Aorta (tissue), 5 donors: ENCODE measurements at regions not wholly inside any gene's neighbourhood (a gene's known extent, or its start where the extent isn't known, plus 50 kb on each side); places are given as distances from the start of the nearest gene placed in this dataset.

Experiments
- ATAC-seq: fragments of 200-7000 bp; cut with Tn5 transposase; one replicate; pipeline ENCODE4 v1.9.1; 2022; ENCODE audit warnings: moderate library complexity; ENCODE audit not compliant: low FRiP score
- DNase-seq, 2 donors: peaks; one replicate each; pipeline ENCODE4 v3.0.0-alpha.2; 2020
- H3K27ac ChIP-seq, 2 donors: one replicate each; pipeline ENCODE4 v1.5.1; 2013; ENCODE audit warnings: low read length in 2 of 2, mild to moderate bottlenecking in 2 of 2, moderate library complexity in 2 of 2, control low read depth in 1 of 2, inconsistent platforms in 1 of 2, low read depth in 1 of 2
- H3K27me3 ChIP-seq, 2 donors: one replicate each; pipeline ENCODE4 v1.6.1; 2013; ENCODE audit warnings: control low read depth in 1 of 2, low read length in 1 of 2, mild to moderate bottlenecking in 1 of 2, moderate library complexity in 1 of 2; ENCODE audit not compliant: insufficient read depth in 2 of 2, control insufficient read depth in 1 of 2
- H3K36me3 ChIP-seq, 2 donors: one replicate each; pipeline ENCODE4 v1.6.1; 2013; ENCODE audit warnings: control low read depth in 1 of 2, low read length in 1 of 2, mild to moderate bottlenecking in 1 of 2; ENCODE audit not compliant: insufficient read depth in 2 of 2, control insufficient read depth in 1 of 2
- H3K4me1 ChIP-seq, 2 donors: one replicate each; pipeline ENCODE4 v1.6.1; 2013; ENCODE audit warnings: low read length in 2 of 2, control low read depth in 1 of 2, mild to moderate bottlenecking in 1 of 2, moderate library complexity in 1 of 2; ENCODE audit not compliant: insufficient read depth in 2 of 2, control insufficient read depth in 1 of 2
- H3K4me3 ChIP-seq, 2 donors: one replicate each; pipeline ENCODE4 v1.5.1; 2013; ENCODE audit warnings: low read length in 2 of 2, control low read depth in 1 of 2, mild to moderate bottlenecking in 1 of 2
- H3K9me3 ChIP-seq: one replicate; pipeline ENCODE4 v1.6.1; 2013; ENCODE audit warnings: mild to moderate bottlenecking, low read length; ENCODE audit not compliant: control insufficient read depth
- WGBS, 2 donors: extraction: QIAGEN DNeasy Blood & Tissue Kit; methylation state at CpG; one replicate each; pipeline ENCODE4 v1.1.7; 2013; 5-methylcytosine and 5-hydroxymethylcytosine counted together
- intact Hi-C, 2 donors: fragments of 100-400 bp; cut with DNase I; formaldehyde crosslinking; loops; one replicate each; pipeline versions ENCODE4 v1.14.2 to v1.15.0; 2022
- donor health status: healthy with polysubstance abuse.
- donor health status: Bipolar disorder and iron deficiency.
- donor health status: DM: no; HTN: no; CAD: no.
- donor health status: DM: no; HTN: no; CAD: no.
- donor health status: DM: yes; HTN: yes; CAD: no.

- 79% methylated on average over 6 of the region's 6 CpGs for WGBS, 2 donors
- ATAC-seq, result no peak
- intact Hi-C loops, result no loop called here
- no peaks in the 10 kb centered on the region for H3K4me1 ChIP-seq
- no peak for DNase-seq
- H3K36me3 ChIP-seq, result no peaks in the 10 kb centered on the region
- no peaks in the 10 kb centered on the region for H3K9me3 ChIP-seq
- H3K27me3 ChIP-seq, result no peaks in the 10 kb centered on the region
- H3K27ac ChIP-seq, result no peak overlapping the region
- H3K4me3 ChIP-seq, result no peak overlapping the region
These were observed 194.5 kb upstream of the TBC1D5 start for GRCh38 chr3:17936736-17937480.

GRCh38 chr3:17935222-17935621 is 192.8 kb upstream of the TBC1D5 start:
- Histone ChIP-seq H3K9me3 (peaks cover 1% of the 10 kb centered on the region), H3K27ac (no peak overlapping the region), H3K27me3 (no peaks in the 10 kb centered on the region), H3K4me1 (no peaks in the 10 kb centered on the region), H3K36me3 (no peaks in the 10 kb centered on the region), H3K4me3 (no peak overlapping the region)
- intact Hi-C loops, result no loop called here
- 36% methylated on average over 4 of the region's 4 CpGs for WGBS, 2 donors
- ATAC-seq, result no peak
- no peak for DNase-seq

GRCh38 chr3:17932136-17932771 is 189.8 kb upstream of the TBC1D5 start:
- Histone ChIP-seq H3K36me3 (no peaks in the 10 kb centered on the region), H3K4me1 (peaks cover 0 to 2% of the 10 kb centered on the region in 2 donors), H3K9me3 (peaks cover 1% of the 10 kb centered on the region), H3K27ac (no peak overlapping the region), H3K4me3 (no peak overlapping the region), H3K27me3 (no peaks in the 10 kb centered on the region)
- no peak for ATAC-seq
- intact Hi-C loops, result no loop called here
- WGBS, 2 donors, result 49 to 66% methylated on average over 2 of the region's 2 CpGs
- DNase-seq, result no peak

- Histone ChIP-seq H3K4me3 (no peak overlapping the region), H3K9me3 (peaks cover 1% of the 10 kb centered on the region), H3K27ac (no peak overlapping the region), H3K4me1 (peaks cover 0 to 2% of the 10 kb centered on the region in 2 donors), H3K27me3 (no peaks in the 10 kb centered on the region), H3K36me3 (no peaks in the 10 kb centered on the region)
- no peak for ATAC-seq
- no peak for DNase-seq
- intact Hi-C loops, result no loop called here
- WGBS, 2 donors, result 96 to 99% methylated on average over 1 of the region's 1 CpG
These were observed 188.7 kb upstream of the TBC1D5 start for GRCh38 chr3:17931131-17931530.

GRCh38 chr3:17928502-17929145 is 186.2 kb upstream of the TBC1D5 start:
- H3K27ac ChIP-seq, result no peak overlapping the region
- peaks cover 1% of the 10 kb centered on the region for H3K9me3 ChIP-seq
- 81 to 82% methylated on average over 4 of the region's 4 CpGs for WGBS, 2 donors
- intact Hi-C loops, result no loop called here
- H3K4me1 ChIP-seq, result peaks cover 0 to 2% of the 10 kb centered on the region in 2 donors
- no peaks in the 10 kb centered on the region for H3K36me3 ChIP-seq
- no peaks in the 10 kb centered on the region for H3K27me3 ChIP-seq
- DNase-seq, result no peak
- H3K4me3 ChIP-seq, result no peak overlapping the region
- ATAC-seq, result no peak

GRCh38 chr3:17927036-17927435 is 184.6 kb upstream of the TBC1D5 start:
- Histone ChIP-seq H3K4me1 (peaks cover 0 to 2% of the 10 kb centered on the region in 2 donors), H3K36me3 (no peaks in the 10 kb centered on the region), H3K9me3 (peaks cover 1% of the 10 kb centered on the region), H3K27me3 (no peaks in the 10 kb centered on the region), H3K27ac (no peak overlapping the region), H3K4me3 (no peak overlapping the region)
- DNase-seq (no peak), ATAC-seq (no peak)
- intact Hi-C loops, result no loop called here
- 27 to 35% methylated on average over 3 of the region's 3 CpGs for WGBS, 2 donors

- Histone ChIP-seq H3K27ac (no peak overlapping the region), H3K4me3 (no peak overlapping the region), H3K27me3 (no peaks in the 10 kb centered on the region), H3K4me1 (no peaks in the 10 kb centered on the region), H3K36me3 (no peaks in the 10 kb centered on the region), H3K9me3 (no peaks in the 10 kb centered on the region)
- WGBS, 2 donors, result 58% methylated on average over 4 of the region's 4 CpGs
- ATAC-seq (no peak), DNase-seq (no peak)
- intact Hi-C loops, result no loop called here
These were observed 172.9 kb upstream of the TBC1D5 start for GRCh38 chr3:17915341-17915740.

- Histone ChIP-seq H3K4me1 (no peaks in the 10 kb centered on the region), H3K36me3 (no peaks in the 10 kb centered on the region), H3K27ac (no peak overlapping the region), H3K27me3 (no peaks in the 10 kb centered on the region), H3K4me3 (no peak overlapping the region), H3K9me3 (no peaks in the 10 kb centered on the region)
- no peak for DNase-seq
- WGBS, 2 donors, result 80 to 88% methylated on average over 2 of the region's 2 CpGs
- no peak for ATAC-seq
- intact Hi-C loops, result no loop called here
These were observed 170.9 kb upstream of the TBC1D5 start for GRCh38 chr3:17913359-17913758.
